CD4-positive, alpha-beta T cell treated with Interleukin-17A for 4 hours (primary cell): ENCODE measurements at regions not wholly inside any gene's neighbourhood (a gene's known extent, or its start where the extent isn't known, plus 50 kb on each side); places are given as distances from the start of the nearest gene placed in this dataset.

Experiments used
- DNase-seq: peaks from one replicate; pipeline ENCODE4 v3.0.0-alpha.2; 2020; ENCODE audit warnings: mixed read lengths

DNA sequence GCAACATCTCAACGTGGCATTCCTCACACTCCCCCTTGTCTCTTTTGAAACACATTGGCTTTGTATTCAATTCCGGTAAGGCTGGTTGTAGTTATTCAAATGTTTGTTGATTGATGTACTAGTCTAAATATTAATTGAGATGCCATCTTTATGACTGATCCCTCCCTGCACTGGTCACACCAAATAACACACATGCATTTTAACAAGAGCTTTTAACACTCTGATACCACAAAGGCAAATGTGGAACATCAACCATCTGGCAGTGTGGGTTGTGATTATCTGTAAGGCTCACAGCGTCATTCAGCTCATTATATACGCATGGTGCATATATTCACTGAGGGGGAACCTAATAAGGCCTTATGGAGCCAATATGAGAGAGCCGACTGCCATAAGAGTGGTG, 305.0 kb downstream of the TENT4A start:
- DNase-seq: no peak

- DNase-seq: no peak
Observed at GRCh38 chr5:7018601-7019000, 305.4 kb downstream of the TENT4A start.

DNA sequence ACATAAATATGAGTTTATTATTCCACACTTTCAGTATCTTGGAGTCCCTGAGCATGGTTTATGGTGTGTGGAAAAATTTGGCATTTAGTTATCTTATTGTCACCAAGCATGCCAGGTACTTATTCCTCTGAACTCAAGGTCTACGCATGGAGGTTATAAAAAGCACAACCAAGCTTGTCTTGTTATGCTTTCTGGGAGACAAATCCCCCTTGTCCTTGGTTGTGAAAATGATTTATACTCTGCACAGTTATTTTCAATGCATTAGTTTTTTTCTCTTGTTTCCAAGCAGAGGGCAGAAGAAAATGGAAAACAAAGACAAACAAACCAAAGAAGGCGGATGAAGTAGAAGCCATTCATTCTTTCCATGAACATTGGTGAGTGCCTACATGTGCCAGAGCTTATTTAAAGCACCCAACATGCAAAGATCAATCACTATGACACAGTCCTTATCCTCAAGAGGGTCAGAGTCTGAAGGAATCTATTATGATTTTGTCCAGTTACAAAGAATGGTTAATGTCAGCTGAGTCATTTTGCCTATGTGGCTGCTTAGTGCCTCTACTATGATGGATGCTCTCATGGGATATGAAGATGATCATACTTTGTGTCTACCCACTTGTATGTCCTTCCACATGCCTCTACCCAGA, 323.1 kb downstream of the TENT4A start:
- DNase-seq: no peak

DNA sequence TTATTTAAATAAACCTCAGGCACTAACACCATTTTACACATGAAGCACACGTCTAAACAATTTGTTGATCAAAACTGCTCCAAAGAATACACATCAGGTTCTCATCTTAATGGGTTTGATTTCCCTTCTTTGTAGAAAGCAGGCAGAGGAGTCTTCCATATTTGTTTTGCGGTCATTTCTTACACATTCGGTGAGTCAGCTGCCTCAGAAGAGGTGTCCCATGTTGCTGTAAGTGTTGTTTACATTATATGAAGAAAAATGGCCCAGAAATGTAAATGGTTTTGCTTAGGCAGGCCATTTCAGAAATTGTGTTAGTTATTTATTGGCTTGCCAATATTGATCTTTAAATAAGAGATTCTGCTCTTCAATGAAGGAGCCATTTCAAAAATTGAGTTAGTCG, 325.8 kb downstream of the TENT4A start:
- DNase-seq: no peak

GRCh38 chr5:7040111-7040510, 326.9 kb downstream of the TENT4A start:
- DNase-seq: no peak

DNA sequence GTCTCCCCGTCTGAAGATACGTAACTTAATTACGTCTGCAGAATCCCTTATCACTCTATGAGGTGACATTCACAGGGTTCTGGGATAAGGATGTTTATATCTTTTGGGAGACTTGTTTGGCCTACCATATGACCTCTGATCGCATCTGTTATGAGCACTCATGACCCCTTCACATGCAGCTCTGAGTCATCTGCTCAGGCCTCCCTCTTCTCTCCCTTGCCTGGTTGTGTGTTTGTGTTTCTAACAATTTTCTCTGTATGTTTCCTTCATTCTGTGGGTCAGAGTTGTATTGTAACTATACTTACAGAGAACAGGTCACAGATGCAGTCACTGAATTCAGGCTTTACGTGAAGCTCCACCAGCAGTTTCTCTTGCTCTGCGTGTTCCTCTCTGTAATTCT, 330.6 kb downstream of the TENT4A start:
- DNase-seq: no peak

- DNase-seq: no peak
Observed at GRCh38 chr5:7047511-7048261, 334.5 kb downstream of the TENT4A start.

GRCh38 chr5:7050986-7051385, 337.8 kb downstream of the TENT4A start:
- no peak for DNase-seq

DNA sequence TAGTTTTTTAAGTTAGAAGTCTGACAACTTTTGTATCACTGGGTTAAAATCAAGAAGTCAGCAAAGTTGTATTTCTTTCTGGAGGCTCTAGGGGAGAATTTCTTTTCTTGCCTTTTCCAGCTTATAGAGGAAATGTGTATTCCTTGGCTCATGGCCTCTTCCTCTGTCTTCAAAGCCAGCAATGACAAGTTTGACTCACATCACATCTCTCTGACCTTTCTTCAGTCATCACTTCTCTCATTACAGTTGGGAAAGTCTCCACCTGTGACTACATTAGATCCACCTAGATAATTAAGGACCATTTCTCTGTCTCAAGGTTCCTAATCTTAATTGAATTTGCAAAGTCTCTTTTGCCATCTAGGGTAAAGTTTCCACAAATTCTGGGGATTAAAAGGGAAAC, 339.9 kb downstream of the TENT4A start:
- DNase-seq: no peak

GRCh38 chr5:7053528-7054209, 340.4 kb downstream of the TENT4A start:
- no peak for DNase-seq

DNA sequence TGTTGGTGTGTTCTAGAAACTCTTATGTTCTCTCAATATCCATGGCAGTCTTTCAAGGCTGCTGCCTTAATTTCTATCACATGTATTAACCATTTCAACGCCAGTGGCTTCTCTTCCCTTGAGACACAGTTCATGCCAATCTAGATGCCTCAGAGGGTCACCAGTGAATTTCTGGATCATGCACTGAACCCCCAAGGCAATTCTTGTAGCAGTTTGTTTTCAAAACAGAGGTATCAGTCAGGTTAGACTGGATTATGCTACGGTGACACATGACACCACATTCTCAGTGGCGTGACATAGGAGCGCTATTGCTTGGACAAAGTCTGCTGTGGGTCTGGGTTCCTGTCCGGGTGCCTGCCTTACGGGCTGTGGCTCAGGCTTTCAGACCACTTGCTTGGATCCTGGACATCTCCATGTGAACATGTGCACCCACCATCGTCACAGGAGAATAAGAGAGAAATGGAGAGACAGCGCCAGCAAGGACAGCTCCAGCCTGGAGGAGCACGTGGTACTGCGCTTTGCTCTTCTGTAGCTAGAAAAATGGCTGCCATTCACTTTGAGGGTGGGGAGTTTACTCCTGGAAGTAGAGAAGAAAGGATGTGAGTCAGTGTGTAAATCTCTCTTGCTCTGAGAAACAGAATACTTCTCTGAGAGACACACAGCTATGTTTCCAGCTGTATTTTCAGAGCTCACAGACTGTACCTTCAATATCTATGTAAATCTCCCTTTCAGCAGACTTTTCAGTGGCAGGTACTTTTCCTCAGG, 329.3 kb upstream of the ADCY2 start:
- no peak for DNase-seq

DNA sequence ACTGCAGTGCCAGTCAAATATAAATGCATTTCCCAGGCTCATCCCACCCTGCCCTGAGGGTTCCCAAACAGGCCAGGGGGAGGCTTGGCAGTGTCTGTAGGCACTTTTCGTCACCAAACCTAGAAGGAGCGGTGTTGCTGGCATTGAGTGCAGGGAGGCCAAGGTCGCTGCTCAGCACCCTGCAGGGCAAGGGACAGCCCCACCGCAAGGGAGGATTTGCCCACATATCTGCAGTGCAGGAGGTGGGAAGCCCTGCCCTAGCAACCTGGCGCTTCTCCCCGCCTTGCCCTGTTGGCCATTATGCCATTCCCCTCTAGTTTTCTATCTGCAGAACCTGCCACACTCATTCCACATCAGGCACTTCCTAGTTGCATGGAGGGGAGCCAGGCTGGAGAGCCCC, 327.8 kb upstream of the ADCY2 start:
- DNase-seq: no peak

GRCh38 chr5:7068899-7069298, 327.0 kb upstream of the ADCY2 start:
- DNase-seq: no peak

DNA sequence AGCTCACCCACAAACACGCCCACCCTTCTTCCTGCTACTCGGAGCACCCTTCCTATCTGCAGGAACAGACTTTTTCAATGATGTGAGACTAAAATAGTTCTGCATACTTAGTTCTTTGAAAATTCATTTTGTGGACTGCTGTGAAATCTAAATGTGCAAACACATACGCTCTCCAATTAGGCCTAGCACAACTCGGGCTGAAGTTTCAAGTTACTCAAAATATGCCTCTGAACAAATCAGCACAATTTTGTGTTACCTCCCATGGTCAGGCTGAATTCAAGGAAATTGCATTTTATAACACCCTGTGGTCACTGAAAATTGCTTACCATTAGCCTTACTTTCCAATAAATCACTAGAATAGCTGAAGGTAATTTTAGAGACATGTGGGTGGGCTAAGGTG, 323.8 kb upstream of the ADCY2 start:
- DNase-seq: no peak

DNA sequence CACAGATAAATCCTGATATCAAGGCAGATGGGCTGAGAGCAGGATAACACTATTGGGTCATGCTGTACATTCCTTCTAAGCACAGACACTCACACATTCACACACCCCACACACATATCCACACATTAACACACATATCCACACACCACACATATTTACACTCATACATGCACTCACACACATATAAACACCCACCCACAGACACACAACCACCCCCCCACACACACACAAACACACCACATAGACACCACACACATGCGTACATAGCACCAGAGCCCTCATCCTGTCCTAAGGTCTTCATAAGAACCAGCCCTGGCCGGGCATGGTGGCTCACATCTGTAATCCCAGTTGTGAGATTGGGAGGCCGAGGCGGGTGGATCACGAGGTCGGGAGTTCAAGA, 322.3 kb upstream of the ADCY2 start:
- no peak for DNase-seq

GRCh38 chr5:7074176-7074575, 321.8 kb upstream of the ADCY2 start:
- no peak for DNase-seq

DNA sequence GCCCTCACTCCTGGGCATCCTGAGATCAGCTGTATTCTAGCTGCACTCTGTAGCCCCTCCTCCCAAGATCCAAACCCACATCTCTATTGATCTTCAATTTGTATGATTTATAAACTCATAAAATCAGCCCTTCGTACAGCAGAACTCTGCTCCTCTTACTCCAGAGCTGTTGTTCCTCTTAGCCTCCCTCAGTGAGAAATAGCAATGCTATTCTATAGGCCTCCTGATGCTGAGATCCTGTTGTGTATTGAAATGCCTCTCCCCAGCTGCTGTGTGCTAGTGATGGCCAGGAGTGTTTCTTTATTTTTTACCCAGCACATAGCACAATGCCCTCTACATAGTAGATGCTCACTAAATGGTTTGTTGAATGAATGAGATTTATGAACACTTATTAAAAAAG, 320.5 kb upstream of the ADCY2 start:
- DNase-seq: no peak

DNA sequence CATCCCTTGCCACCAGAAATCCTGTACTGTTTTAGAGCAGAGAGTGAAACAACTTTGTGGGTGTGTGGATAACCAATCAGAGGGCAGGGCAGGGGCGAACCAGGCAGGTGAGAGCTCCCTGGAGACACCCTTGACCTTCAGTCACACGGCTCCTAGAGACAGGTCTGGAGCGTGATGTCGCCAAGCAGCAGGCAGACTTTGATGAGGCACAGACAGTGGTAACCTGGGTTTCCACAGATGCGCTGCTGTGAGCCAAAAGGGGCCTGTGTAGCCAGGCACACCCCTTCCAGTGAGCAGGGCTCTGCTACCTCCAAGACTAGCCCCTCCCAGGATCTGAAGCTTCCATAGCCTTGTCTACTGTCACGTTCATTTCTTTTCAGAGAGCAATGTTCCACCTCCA, 317.8 kb upstream of the ADCY2 start:
- no peak for DNase-seq

GRCh38 chr5:7078901-7079300, 317.0 kb upstream of the ADCY2 start:
- no peak for DNase-seq

DNA sequence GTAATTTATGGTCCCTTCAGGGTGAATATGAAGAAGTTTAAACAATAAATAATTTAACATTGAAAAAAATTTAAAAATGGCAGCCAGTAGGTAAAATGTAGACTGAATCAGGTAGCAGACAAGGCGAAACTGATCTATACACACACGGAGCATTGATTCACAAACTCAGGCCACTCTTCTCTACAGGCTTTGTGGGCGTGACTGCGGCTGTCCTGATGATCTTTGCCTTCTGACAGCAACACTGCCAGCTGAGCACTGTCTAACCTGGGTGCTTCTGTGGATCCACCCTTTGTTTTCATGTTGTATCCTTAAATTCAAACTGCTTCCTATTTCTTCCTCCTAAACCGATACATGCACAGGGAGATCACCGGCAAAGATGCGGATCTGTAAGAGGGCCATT, 315.4 kb upstream of the ADCY2 start:
- no peak for DNase-seq

DNA sequence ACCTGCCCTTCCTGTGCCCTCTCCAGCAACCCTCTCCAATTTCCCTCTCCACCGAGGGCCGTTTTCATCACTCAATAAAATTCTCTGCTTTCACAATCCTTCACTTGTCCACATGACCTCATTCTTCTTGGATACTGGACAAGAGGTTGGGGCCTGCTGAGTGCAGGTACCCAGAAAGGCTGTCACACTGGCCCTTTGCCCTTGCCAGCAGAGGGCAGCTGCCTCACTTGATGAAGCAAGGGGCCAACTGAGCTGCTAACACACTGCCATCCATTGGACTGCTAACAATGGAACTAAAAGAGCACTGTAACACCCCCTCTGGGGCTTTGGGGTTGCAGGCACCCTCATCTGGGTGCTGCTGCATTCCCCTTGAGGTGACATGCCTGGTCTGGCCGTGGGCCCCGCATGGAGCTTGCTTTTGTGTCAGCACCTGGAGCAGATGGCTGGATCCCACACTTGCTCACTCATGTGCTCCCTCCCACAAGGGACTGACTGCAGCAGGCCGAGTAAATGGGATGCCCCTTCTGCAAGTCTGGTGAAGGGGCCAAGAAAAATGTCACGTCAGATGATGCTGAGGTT, 308.1 kb upstream of the ADCY2 start:
- no peak for DNase-seq

DNA sequence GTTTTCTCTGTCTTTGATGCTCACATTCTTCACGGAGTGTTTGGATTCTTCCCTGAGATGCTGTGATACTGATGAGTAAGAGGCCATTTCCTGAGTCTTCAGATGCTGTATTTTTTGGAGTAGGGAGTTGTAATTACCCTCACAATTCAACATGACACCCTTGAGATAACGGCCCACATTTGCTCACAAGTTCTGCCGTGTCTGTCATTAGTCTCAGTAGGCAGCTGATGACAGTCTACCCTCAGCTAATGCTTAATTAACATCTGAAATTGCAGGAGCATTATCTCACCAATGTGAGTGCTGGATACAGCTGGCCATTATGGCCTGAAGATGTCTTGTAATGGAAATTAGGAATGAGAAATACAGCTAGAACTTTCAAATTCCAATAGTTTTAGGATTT, 307.1 kb upstream of the ADCY2 start:
- DNase-seq: no peak

- no peak for DNase-seq
Observed at GRCh38 chr5:7094626-7095025, 301.3 kb upstream of the ADCY2 start.
